SKM-1 treated with dmso at 0.1 percent for 144 hours (cell line): ENCODE measurements at regions not wholly inside any gene's neighbourhood (a gene's known extent, or its start where the extent isn't known, plus 50 kb on each side); places are given as distances from the start of the nearest gene placed in this dataset.
"Not testable (repeated sequence)": the region's sequence is repeated elsewhere in the genome, so short reads cannot be mapped to it uniquely, and the experiment has no call there.

Source experiments
- DNase-seq: peaks from one replicate; lab custom pipeline; 2025; ENCODE audit not compliant: unreplicated experiment; lab: John Stamatoyannopoulos, UW

- DNase-seq, result no peak
These were observed 76.6 kb upstream of the TOX2 start for GRCh38 chr20:43837856-43838702.

GRCh38 chr20:43836790-43837189 lies 77.9 kb upstream of the TOX2 start:
- no peak for DNase-seq

GRCh38 chr20:43835944-43836508 lies 78.6 kb upstream of the TOX2 start:
- no peak for DNase-seq

DNA sequence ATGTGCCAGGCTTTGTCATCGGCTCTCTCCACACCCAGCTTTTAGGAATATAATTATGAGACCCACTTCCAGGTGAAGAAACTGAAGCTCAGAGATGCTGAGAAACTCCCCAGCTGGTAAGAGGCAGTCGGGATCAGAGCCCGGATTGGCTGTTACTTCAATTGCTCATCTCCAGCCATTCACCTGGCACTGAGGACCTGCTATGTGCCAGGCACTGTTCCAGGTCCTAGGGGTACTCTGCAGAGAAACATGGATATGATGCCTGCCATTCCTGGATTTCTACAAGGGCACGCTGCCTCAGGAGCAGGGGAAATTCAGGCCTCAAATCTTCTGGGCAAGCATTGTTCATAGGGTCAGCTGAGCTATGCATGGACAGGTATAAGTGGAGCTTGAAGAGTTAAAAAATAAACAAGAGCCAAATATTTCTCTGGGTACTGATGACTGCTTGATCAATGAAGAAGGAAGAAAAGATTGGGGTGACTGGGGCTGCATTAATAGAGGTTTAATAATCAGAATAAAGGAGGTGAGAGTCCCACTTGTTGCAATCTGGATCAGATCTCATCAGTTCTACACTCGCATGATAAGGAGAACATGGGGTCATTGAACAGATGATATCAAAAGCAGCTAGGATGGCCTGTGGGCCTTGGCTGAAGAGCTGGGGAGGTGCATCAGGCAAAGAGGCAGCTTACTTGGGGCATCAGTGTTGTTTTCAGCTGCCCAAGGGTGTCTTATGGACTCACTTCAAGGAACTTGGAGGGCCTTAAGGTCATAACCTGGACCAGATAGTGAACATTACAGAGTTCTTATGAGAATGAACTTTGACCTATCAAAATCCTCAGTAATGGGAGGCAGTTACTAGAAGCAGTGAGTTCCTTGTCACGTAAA lies 80.9 kb upstream of the TOX2 start:
- DNase-seq, result no peak

DNA sequence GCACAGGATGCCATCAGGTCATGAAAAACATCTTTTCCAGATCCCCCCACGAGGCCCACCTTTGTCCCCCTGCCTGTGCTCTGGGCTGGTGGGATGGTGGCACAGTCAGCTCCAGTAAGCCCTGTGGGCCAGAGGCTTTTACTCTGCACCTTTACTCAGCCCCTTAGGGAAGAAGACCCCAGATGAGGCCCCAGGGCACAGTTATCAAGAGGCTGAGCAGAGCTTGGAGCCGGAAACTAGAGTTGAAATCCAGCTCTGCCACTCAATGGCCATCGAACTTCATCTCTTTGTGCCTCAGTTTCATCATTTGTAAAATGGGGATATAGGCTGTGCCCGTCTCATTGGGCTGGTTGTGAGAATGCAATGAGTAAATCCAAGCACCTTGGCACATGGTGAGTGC lies 81.7 kb upstream of the TOX2 start:
- DNase-seq, result no peak

- no peak for DNase-seq
These were observed 82.4 kb upstream of the TOX2 start for GRCh38 chr20:43832096-43832816.

DNA sequence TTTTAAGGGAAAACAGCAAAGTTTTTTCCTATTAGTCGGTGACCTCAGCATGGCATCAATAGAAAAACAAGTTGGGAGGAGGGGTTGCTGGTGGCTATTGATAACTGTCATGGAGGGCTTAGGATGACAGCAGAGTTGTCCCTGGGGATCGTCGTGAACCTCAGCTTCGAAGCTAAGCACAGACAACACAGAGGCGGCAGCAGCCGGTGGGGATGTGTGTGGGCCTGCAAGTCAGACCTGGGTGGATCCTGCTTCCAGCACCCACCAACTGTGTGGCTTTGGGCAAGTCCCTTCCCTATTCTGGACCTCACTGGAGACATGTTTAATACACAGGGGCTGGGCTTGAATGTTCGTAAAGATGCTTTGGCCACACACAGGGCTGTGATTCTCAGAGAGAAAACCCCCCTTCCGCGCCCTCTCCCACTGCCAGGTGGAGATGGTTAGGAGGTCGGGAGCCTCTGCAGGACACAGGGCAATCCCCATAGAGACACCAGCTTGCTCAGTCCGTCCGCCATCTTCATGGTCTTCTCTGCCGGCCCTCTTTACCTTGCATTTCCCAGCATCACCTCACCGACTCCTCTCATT lies 83.1 kb upstream of the TOX2 start:
- no peak for DNase-seq

DNA sequence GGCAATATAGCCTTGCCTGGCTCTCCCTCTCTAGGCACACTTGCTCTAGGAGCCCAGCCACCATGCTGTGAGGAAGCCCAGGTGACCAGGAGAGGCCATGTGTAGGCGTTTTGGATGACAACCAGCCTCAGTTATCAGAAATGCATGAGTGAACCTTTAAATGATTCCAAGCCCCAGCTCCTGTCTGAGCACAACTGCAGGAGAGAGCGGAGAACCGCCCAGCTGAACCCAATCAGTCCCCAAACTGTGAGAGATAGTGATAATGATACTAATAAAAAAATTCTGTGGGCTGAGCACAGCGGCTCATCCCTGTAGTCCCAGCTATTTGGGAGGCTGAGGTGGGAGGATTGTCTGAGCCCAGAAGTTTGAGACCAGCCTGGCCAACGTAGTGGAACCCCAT lies 83.8 kb upstream of the TOX2 start:
- DNase-seq, result no peak

- DNase-seq, result no peak
These were observed 84.5 kb upstream of the TOX2 start for GRCh38 chr20:43829951-43830690.

DNA sequence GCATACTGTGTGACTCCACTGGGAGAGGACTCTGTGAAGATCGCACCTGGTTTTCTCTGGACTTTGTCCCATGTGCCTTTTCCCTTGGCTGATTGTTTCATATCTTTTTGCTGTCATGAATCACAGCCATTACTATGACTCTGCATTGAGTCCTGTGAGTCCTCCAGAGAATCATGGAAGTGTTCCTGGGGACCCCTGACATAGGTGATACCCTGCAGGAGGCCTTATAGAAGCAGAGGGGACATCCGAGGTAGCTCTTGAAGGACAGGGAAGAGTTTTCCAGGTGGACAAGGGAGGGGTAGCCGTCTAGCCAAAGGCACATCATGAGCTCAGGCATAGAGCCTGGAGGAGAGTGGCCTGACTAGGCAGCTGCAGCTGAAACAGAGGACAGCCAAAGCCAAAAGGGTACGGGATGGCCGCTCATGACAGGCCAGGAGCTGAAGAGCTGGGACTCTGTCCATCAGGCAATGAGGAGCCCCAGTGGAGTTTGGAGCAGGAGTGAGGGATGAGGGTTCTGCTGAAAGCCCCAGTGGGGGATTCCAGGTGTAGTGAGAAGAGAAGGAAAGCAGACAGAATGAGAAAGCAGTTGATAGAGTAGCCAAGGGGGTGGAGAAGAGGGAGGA lies 86.6 kb upstream of the TOX2 start:
- no peak for DNase-seq

DNA sequence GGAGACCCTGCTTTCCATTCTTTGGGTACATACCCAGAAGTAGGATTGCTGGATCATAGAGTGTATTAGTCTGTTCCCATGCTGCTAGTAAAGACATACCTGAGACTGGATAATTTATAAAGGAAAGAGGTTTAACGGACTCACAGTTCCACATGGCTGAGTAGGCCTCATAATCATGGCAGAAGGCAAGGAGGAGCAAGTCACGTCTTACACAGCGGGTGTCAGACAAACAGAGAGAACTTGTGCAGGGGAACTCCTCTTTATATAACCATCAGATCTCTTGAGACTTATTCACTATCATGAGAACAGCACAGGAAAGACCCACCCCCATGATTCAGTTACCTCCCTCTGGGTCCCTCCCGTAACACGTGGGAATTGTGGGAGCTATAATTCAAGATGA lies 87.7 kb upstream of the TOX2 start:
- not testable (repeated sequence) for DNase-seq

GRCh38 chr20:43825581-43825980 lies 89.1 kb upstream of the TOX2 start:
- no peak for DNase-seq

- DNase-seq, result no peak
These were observed 89.6 kb upstream of the TOX2 start for GRCh38 chr20:43825051-43825402.

DNA sequence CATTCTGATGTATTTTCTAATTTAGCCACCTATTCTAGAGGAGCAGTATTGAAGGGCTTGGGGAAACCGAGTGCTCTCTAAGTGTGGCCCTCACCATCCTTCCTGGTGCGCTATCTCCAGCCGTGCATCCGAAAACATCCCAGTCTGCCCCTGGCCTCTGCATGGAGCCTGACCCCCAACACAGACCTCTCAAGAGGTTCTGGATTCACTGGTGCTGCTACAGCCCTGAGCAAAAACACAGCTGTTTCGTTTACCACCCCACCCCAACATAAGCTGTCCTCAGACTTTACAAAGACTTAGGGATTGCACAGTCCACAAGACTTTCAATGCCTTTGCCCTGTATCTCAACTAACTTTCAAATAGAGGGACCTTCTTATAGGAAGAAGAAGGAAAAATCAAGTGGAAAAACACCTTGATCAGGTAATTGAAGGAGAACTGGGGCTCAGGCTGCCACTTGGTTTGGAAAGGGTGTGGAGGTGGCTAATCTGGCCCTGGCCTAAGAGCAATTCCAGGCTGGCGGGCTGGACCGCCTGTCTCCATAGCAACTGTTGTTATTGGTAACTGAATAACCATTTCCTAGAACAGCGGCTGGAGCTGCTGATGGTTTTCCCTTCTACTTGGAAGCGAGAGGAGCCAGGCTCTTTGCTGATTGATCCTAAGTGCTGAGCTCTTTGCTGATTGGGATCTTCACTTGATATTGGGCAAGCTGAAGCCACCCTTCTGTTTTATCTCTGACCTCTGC lies 90.2 kb upstream of the TOX2 start:
- no peak for DNase-seq

DNA sequence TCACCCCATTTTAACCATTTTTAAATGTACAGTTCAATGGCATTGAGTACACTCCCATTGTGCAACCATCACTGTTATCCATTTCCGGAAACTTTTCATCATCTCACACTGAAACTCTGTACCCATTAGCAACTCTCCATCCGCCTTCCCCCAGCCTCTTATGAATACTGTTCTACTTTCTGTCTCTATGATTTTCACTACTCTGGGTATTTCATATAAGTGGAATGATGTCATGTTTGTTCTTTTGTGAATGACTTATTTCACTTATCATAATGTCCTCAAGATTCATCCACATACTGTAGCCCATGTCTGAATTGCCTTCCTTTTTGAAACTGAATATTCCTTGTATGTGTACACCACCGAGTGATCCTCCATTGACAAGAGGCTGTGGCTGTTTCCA lies 92.9 kb upstream of the TOX2 start:
- DNase-seq, result no peak

- DNase-seq, result no peak
These were observed 93.8 kb upstream of the TOX2 start for GRCh38 chr20:43820731-43821330.

GRCh38 chr20:43812216-43812615 lies 85.4 kb upstream of the GTSF1L start:
- DNase-seq, result no peak

- no peak for DNase-seq
These were observed 82.5 kb upstream of the GTSF1L start for GRCh38 chr20:43809206-43809819.
